Activated naive CD4-positive, alpha-beta T cell treated with Interleukin-2 at 50 U/mL for 16 hours (primary cell): ENCODE measurements at regions not wholly inside any gene's neighbourhood (a gene's known extent, or its start where the extent isn't known, plus 50 kb on each side); places are given as distances from the start of the nearest gene placed in this dataset.

ENCODE experiments used
- DNase-seq: peaks from one replicate; pipeline ENCODE4 v3.0.0-alpha.2; 2020

- DNase-seq = no peak
Observed at GRCh38 chr11:81495699-81496292, 1237.9 kb downstream of the FAM181B start.

- DNase-seq = no peak
Observed at GRCh38 chr11:81494431-81494830, 1239.2 kb downstream of the FAM181B start.

DNA sequence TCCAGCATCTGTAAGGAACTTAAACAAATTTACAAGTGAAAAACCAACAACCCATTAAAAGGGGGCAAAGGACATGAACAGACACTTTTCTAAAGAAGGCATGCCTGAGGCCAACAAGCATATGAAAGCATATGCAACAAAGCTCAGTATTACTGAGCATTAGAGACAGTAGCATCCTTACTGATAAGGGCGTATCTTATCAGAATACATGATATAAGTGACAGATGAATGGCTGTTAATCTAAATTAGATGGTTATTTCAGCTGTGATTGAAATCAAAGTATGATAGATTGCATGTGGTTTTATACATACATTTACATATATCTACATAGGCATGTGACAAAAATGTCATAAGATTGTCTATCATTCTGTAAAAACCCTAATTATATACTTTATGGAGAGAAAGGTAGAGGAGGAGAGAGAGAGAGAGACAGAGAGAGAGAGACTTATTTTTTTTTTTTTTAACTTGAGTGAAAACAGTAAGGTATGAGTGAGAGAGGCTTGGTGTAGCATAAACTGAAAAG lies 1240.7 kb downstream of the FAM181B start:
- no peak for DNase-seq

- no peak for DNase-seq
Observed at GRCh38 chr11:81487109-81487508, 1246.6 kb downstream of the FAM181B start.

DNA sequence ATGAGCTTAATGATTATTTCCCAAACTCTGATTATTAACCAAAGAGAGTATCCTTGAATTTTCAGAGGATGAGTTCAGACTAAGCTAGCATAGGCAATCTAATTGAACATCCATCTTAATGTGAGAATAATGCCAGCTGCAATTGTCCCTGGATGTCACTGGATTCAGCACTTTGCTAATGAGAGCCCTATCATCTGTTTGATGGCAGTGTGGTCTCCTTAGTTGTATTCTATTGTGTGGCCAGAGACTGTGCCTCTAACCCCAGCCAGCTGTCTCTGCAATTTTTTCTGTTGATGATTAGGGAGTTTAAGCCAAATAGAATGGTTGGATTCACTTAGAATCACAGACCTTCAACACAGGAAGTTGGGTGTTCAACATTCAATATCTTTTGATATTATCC lies 1249.5 kb downstream of the FAM181B start:
- DNase-seq = no peak

GRCh38 chr11:81477277-81477676 lies 1256.4 kb downstream of the FAM181B start:
- DNase-seq = no peak

DNA sequence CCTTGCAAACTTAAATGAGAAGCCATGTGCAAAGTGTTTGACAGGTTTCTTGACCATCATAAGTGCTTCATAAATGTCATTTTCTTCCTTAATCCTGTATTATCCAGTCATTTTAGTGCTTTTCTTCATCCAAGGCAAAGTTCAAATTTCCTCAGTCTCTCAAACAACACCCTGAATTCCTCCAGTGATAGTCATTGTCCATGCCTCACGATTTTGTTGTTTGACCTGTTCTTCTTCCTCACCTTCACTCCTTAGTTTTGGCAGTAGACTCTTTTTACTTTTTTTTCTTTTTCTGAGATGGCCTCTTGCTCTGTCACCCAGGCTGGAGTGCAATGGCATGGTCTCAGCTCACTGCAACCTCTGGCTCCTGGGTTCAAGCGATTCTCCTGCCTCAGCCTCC lies 1257.3 kb downstream of the FAM181B start:
- no peak for DNase-seq

GRCh38 chr11:81472646-81473045 lies 1261.0 kb downstream of the FAM181B start:
- no peak for DNase-seq

DNA sequence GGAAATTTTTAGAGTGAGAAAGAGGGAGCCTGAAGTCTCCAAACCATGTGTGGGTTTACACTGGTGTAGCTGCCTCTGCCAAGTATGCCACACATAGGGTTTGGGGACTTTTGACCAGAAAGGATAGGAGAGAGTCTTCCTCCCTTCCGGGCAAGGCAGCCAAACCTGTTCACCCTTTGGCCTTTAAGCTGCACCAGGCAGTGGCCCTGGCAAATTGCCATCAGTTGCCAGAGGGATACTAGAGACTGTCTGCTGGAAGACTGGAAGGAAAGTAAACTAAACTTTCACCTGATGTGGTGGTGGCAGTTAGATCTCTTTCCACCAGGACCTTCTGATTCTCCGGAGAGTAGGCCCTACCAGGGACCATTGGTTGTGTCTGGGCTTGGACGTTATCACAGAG lies 1263.2 kb downstream of the FAM181B start:
- no peak for DNase-seq

DNA sequence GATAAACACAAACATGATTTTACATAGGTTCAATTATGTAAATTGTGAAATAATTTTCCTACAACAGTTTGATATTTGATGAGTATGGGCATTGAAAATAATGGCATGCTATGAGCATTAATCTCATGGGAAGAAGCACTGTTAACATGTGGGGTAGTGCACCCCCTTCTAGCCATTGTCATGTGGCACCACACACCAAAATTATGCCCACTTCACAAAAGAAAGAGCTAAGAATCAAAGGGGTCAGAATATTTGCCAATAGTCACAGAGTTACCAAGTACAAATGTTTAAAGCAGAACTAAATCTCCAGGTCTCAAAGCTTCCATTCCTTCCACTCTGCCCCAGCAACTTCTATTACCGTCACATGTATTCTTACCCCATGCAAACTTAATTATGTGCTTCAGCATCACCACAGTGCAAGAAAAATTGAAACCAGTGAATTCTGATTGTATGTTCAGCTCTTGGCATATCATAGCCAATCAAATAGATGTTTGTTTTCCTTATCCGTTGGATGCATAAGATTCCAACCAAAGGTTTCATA lies 1273.8 kb downstream of the FAM181B start:
- DNase-seq = no peak

DNA sequence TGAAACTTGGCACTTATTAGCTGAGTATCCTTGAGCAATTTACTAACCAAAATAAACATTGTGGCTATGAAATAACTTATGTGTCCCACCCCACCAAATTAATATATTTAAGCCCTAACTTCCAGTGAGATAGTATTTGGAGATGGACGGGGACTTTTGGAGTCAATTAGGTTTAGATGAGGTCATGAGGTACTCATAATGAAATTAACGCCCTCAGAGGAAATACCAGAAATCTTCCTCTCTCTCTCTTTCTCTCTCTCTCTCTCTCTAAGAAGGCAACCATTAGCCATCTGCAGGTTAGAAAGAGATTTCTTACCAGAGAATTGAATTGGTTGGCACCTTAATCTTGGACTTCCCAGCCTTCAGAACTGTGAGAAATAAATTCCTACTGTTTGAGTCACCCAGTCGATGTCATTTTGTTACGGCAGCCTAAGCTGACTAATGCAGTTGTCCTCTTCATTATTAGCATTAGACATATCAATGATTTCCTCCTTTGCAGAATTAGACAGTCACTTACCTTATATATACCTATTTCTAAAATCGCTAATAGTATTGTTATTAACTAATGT lies 1284.0 kb downstream of the FAM181B start:
- DNase-seq = no peak

- no peak for DNase-seq
Observed at GRCh38 chr11:81444297-81444696, 1289.4 kb downstream of the FAM181B start.

GRCh38 chr11:81432333-81432732 lies 1301.3 kb downstream of the FAM181B start:
- no peak for DNase-seq

DNA sequence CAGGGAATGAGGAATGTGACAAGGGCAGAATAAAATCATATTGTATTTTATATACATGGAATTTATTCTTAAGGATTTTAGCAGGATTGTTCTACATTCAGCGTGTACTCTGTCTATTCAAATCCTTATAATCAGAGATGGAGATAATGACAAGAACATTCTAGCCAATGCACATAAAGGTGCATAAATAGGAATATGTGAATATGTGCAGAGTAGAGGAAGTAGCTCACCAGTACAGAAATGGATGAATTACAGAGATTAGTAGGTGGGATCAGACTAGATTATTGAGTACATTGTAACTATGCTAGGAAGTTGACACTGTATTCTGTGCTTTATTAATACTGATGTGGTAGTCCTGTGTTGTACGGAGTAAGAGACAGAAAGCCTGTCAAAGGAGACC lies 1308.8 kb downstream of the FAM181B start:
- no peak for DNase-seq

GRCh38 chr11:81422402-81422801 lies 1311.3 kb downstream of the FAM181B start:
- DNase-seq = no peak

GRCh38 chr11:81421251-81421860 lies 1312.3 kb downstream of the FAM181B start:
- DNase-seq = no peak

DNA sequence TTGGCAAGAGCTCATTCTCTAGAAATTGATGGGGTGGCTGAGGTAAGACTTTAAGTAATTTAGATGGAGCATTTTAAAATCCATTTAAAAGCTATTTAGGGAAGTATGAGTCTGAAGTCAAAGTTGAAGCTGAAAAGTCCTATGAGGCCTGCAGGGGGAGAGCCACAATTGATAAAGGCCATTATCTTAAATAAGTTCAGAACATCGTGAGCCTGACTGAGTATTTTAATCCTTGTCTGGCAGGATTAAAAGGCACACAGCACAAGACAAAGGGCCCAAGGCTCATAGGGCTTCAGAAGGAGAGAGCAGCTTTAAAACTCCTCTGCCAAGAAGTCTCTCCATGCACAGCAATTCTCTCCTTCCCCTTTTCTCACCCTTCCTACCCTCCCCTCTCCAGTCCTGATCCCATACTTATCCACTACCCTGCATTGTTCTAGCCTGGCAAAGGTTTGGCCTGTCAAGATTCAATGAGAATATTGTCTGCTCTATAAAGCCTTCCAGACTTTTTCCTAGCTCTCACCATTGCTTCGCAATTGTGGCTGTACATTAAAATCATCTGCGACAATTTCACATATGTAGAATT lies 1312.9 kb downstream of the FAM181B start:
- DNase-seq = no peak

- DNase-seq = no peak
Observed at GRCh38 chr11:81397316-81397715, 1336.3 kb downstream of the FAM181B start.

DNA sequence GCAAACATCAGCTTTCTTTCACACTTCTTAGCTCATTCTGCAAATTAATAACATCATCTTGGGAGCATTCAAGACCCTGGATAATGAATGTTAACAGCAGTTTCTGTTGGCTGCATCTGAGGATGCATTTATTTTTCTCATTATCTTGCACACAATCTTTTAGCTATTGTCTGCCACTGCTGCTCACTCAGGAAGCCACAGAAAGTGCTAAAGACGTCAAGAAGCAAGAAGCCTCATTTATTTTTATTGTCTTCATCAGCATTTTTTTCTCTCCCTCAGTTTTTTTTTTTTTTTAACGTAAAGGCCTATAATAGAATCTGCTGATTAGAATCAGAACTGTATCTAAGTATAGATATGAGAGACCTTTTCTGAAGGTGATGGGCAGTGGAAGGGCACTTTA lies 1339.4 kb downstream of the FAM181B start:
- DNase-seq = no peak

GRCh38 chr11:81388326-81388725 lies 1345.3 kb downstream of the FAM181B start:
- DNase-seq = no peak

DNA sequence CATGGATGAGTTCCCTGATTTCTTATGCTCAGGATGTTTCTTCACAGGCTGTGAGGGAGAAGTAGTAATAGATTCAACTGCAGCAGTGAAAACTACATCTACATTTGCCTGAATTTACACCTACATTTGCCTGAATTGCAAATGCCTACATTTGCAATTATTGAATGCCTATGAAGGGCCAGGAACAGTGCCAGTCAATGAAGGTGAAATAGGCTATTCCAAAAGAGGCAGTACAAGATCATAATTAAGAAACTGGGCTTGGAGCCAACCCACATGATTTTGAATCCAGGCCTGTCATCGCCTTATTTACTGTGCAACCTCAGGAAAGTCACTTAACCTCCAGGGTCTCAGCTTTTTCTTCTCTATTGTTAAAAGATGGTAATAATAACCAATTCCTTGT lies 1353.3 kb downstream of the FAM181B start:
- no peak for DNase-seq

DNA sequence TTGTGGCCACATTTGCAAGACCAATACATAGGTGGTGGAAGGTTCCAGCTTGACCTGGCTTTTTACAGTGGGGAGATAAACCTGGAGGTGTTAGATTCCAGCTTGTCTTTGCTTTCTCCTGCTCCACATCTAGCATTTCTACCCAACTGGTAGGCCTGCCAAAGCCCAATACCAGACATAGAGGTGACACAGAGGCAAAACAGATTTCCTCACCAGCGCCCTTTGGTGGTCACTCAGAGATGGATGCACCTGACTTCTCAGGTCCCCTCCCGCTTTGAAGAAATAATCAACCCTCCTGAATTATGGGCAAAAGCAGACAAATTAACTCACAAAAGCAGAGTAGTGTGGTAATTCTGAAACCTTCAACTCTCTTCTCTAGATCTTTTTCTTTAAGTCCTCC lies 1356.2 kb downstream of the FAM181B start:
- no peak for DNase-seq

GRCh38 chr11:81373986-81374385 lies 1359.7 kb downstream of the FAM181B start:
- DNase-seq = no peak

DNA sequence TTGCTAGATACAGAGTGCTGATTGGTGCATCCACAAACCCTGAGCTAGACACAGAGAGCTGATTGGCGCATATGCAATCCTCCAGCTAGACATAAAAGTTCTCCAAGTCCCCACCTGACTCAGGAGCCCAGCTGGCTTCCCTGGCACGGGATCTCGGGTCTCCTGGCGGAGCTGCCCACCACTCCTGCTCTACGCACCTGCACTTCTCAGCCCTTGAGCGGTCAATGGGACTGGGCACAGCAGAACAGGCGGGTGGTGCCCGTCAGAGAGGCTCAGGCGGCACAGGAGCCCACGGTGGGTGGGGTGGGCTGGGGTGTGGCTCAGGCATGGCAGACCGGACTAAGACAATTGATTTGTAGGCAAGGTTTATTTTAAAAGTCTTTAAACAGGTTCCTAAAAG lies 1365.5 kb downstream of the FAM181B start:
- no peak for DNase-seq
